Activated T-cell treated with anti-CD3 and anti-CD28 coated beads, Interleukin-2, amount 50 U/mL, for 72 hours (primary cell): ENCODE measurements at regions not wholly inside any gene's neighbourhood (a gene's known extent, or its start where the extent isn't known, plus 50 kb on each side); places are given as distances from the start of the nearest gene placed in this dataset.

Experiments used
- ATAC-seq, 2 donors: fragments of 150-1000 bp; cut with Tn5 transposase; replicated peaks in 1 of 2; 2 replicates each; pipeline ENCODE4 v1.10.0; 2021; ENCODE audit warnings: moderate library complexity in 2 of 2, mild to moderate bottlenecking in 1 of 2
- DNase-seq, 2 donors: peaks; one replicate each; pipeline ENCODE4 v3.0.0; 2021 to 2022; ENCODE audit warnings: mixed read lengths in 1 of 2
- H3K27ac Mint-ChIP-seq: one replicate; pipeline ENCODE4 v1.8.0; 2022; ENCODE audit warnings: mild to moderate bottlenecking, moderate library complexity, mixed read lengths
- H3K27me3 Mint-ChIP-seq: one replicate; pipeline ENCODE4 v1.8.0; 2022; ENCODE audit warnings: low read depth, mixed read lengths
- H3K36me3 Mint-ChIP-seq, 2 donors: one replicate each; pipeline ENCODE4 v1.8.0; 2022; ENCODE audit warnings: mixed read lengths in 2 of 2, mild to moderate bottlenecking in 1 of 2; ENCODE audit not compliant: insufficient read depth in 2 of 2
- H3K4me1 Mint-ChIP-seq: one replicate; pipeline ENCODE4 v1.8.0; 2022; ENCODE audit warnings: low read depth, mixed read lengths
- H3K4me3 Mint-ChIP-seq, 2 donors: one replicate each; pipeline ENCODE4 v1.8.0; 2022; ENCODE audit warnings: mild to moderate bottlenecking in 2 of 2, mixed read lengths in 2 of 2, moderate library complexity in 2 of 2
- H3K9me3 Mint-ChIP-seq, 2 donors: one replicate each; pipeline ENCODE4 v1.8.0; 2022; ENCODE audit warnings: mixed read lengths in 2 of 2

GRCh38 chr6:148037496-148037895, 305.1 kb upstream of the SASH1 start:
- DNase-seq (no peak), ATAC-seq (no peak)
- Mint-ChIP-seq H3K4me3 (no peak overlapping the region), H3K4me1 (no peaks in the 10 kb centered on the region), H3K27me3 (no peaks in the 10 kb centered on the region), H3K27ac (no peak overlapping the region), H3K9me3 (peaks cover 0 to 2% of the 10 kb centered on the region in 2 donors), H3K36me3 (no peaks in the 10 kb centered on the region)

- Mint-ChIP-seq H3K36me3 (no peaks in the 10 kb centered on the region), H3K4me1 (no peaks in the 10 kb centered on the region), H3K9me3 (peaks cover 0 to 2% of the 10 kb centered on the region in 2 donors), H3K4me3 (no peak overlapping the region), H3K27ac (no peak overlapping the region), H3K27me3 (no peaks in the 10 kb centered on the region)
- DNase-seq (no peak), ATAC-seq (no peak)
Measured at GRCh38 chr6:148041546-148041945, 301.1 kb upstream of the SASH1 start.

GRCh38 chr6:148042536-148042935, 300.1 kb upstream of the SASH1 start:
- Mint-ChIP-seq H3K27ac (no peak overlapping the region), H3K4me1 (no peaks in the 10 kb centered on the region), H3K27me3 (no peaks in the 10 kb centered on the region), H3K9me3 (peaks cover 3 to 5% of the 10 kb centered on the region in 2 donors), H3K4me3 (no peak overlapping the region), H3K36me3 (no peaks in the 10 kb centered on the region)
- no peak for ATAC-seq
- no peak for DNase-seq

- Mint-ChIP-seq H3K4me1 (no peaks in the 10 kb centered on the region), H3K9me3 (peaks cover 3 to 5% of the 10 kb centered on the region in 2 donors), H3K27me3 (no peaks in the 10 kb centered on the region), H3K27ac (no peak overlapping the region), H3K4me3 (no peak overlapping the region), H3K36me3 (no peaks in the 10 kb centered on the region)
- no peak for DNase-seq
- no peak for ATAC-seq
Measured at GRCh38 chr6:148044261-148044751, 298.3 kb upstream of the SASH1 start.

- Mint-ChIP-seq H3K4me3 (no peak overlapping the region), H3K36me3 (no peaks in the 10 kb centered on the region), H3K9me3 (peaks cover 3 to 5% of the 10 kb centered on the region in 2 donors), H3K27ac (no peak overlapping the region), H3K4me1 (no peaks in the 10 kb centered on the region), H3K27me3 (no peaks in the 10 kb centered on the region)
- no peak for DNase-seq
- no peak for ATAC-seq
Measured at GRCh38 chr6:148044921-148045320, 297.7 kb upstream of the SASH1 start.

GRCh38 chr6:148053209-148053608, 289.4 kb upstream of the SASH1 start:
- Mint-ChIP-seq H3K27ac (no peak overlapping the region), H3K4me3 (no peak overlapping the region), H3K4me1 (no peaks in the 10 kb centered on the region), H3K9me3 (peaks cover 8 to 9% of the 10 kb centered on the region in 2 donors), H3K27me3 (no peaks in the 10 kb centered on the region), H3K36me3 (no peaks in the 10 kb centered on the region)
- no peak for DNase-seq
- no peak for ATAC-seq

GRCh38 chr6:148053796-148054195, 288.8 kb upstream of the SASH1 start:
- Mint-ChIP-seq H3K4me1 (no peaks in the 10 kb centered on the region), H3K36me3 (no peaks in the 10 kb centered on the region), H3K9me3 (peaks cover 8 to 9% of the 10 kb centered on the region in 2 donors), H3K27me3 (no peaks in the 10 kb centered on the region), H3K27ac (no peak overlapping the region), H3K4me3 (no peak overlapping the region)
- no peak for ATAC-seq
- DNase-seq, result no peak

- peaks cover 9 to 12% of the 10 kb centered on the region in 2 donors for H3K9me3 Mint-ChIP-seq
Measured at GRCh38 chr6:148054219-148054618, 288.4 kb upstream of the SASH1 start.

GRCh38 chr6:148055419-148055818, 287.2 kb upstream of the SASH1 start:
- Mint-ChIP-seq H3K27me3 (no peaks in the 10 kb centered on the region), H3K4me1 (no peaks in the 10 kb centered on the region), H3K36me3 (peaks cover 0 to under 1% of the 10 kb centered on the region in 2 donors), H3K27ac (no peak overlapping the region), H3K4me3 (no peak overlapping the region), H3K9me3 (peaks cover 9 to 12% of the 10 kb centered on the region in 2 donors)
- ATAC-seq (no peak), DNase-seq (no peak)

More at GRCh38 chr6:148054219-148054618, 288.4 kb upstream of the SASH1 start:
- Mint-ChIP-seq H3K4me1 (no peaks in the 10 kb centered on the region), H3K27me3 (no peaks in the 10 kb centered on the region), H3K4me3 (no peak overlapping the region), H3K27ac (no peak overlapping the region), H3K36me3 (no peaks in the 10 kb centered on the region)
- ATAC-seq (no peak), DNase-seq (no peak)

- DNase-seq (no peak), ATAC-seq (no peak)
- no peak overlapping the region for H3K4me3 Mint-ChIP-seq
- peaks cover 8 to 12% of the 10 kb centered on the region in 2 donors for H3K9me3 Mint-ChIP-seq
- peaks cover 0 to 6% of the 10 kb centered on the region in 2 donors for H3K36me3 Mint-ChIP-seq
- no peaks in the 10 kb centered on the region for H3K4me1 Mint-ChIP-seq
- no peak overlapping the region for H3K27ac Mint-ChIP-seq
- no peaks in the 10 kb centered on the region for H3K27me3 Mint-ChIP-seq
Measured at GRCh38 chr6:148059869-148060268, 282.8 kb upstream of the SASH1 start.

GRCh38 chr6:148064406-148065134, 278.1 kb upstream of the SASH1 start:
- Mint-ChIP-seq H3K9me3 (peaks cover 3 to 11% of the 10 kb centered on the region in 2 donors), H3K27ac (no peak overlapping the region), H3K4me3 (no peak overlapping the region), H3K4me1 (no peaks in the 10 kb centered on the region), H3K27me3 (no peaks in the 10 kb centered on the region), H3K36me3 (peaks cover 0 to 6% of the 10 kb centered on the region in 2 donors)
- DNase-seq (no peak), ATAC-seq (no peak)

GRCh38 chr6:148068437-148069061, 274.1 kb upstream of the SASH1 start:
- Mint-ChIP-seq H3K27me3 (no peaks in the 10 kb centered on the region), H3K4me3 (no peak overlapping the region), H3K27ac (no peak overlapping the region), H3K4me1 (no peaks in the 10 kb centered on the region), H3K36me3 (no peaks in the 10 kb centered on the region), H3K9me3 (peaks cover 1 to 5% of the 10 kb centered on the region in 2 donors)
- no peak for DNase-seq
- no peak for ATAC-seq

GRCh38 chr6:148069256-148069655, 273.4 kb upstream of the SASH1 start:
- DNase-seq (no peak), ATAC-seq (no peak)
- Mint-ChIP-seq H3K4me3 (no peak overlapping the region), H3K9me3 (peaks cover 1 to 4% of the 10 kb centered on the region in 2 donors), H3K27me3 (no peaks in the 10 kb centered on the region), H3K4me1 (no peaks in the 10 kb centered on the region), H3K27ac (no peak overlapping the region), H3K36me3 (no peaks in the 10 kb centered on the region)
